DMS153 treated with DMSO at 0.1 percent for 48 hours (cell line): ENCODE measurements at regions not wholly inside any gene's neighbourhood (a gene's known extent, or its start where the extent isn't known, plus 50 kb on each side); places are given as distances from the start of the nearest gene placed in this dataset.

Experiments
- DNase-seq: peaks from one replicate; lab custom pipeline; 2025; ENCODE audit not compliant: unreplicated experiment; lab: John Stamatoyannopoulos, UW

DNA sequence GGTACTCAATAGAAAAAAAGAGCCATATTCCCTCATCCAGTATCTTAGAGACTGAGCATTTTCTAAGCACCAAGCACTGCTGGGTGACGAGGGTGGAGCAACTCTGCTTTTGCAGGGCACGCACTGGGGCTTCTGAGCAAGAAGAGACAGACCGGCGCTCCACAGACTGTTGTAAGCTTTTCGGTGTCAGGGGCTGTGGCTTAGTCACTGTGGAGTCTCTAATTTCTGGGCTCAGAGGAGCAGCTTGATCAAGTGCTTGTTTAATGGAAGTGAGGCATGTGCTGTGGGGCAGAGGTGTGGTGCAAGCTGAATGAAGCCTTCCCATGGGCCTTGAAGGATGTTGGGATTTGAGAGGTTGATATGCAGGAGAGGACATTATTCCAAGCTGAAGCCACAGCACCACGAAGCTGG is 227.1 kb downstream of the MYCN start:
- DNase-seq = no peak

DNA sequence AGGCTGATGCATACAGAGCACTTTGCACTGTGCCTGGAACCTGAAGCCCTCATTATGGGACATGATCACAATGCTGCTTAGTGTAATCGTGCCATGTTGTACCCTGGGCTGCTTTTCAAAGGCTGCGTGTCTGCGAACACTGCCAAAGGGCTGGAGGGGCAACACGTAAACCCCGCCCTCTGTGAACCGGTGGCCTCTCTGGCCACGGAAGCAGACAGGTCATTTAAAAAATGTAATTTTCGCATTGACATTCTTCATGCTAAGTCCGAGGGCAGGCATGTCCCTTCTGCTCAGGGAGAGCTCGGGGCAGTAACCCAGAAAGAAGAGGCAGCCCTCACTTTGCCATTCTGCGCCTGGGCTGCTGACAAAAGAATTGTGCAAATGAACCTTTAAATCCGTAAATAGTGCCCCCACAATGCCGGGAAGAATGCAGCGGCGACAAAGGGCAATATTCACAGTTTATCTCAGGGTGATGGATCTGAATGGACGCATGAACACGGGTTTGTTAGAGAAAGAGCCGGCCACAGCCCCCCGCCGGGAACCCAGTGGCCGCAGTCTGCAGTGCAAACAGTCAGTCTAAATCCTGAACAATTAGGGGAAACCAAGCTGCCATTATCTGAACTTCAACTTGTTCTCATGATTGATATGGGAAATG is 226.1 kb downstream of the MYCN start:
- no peak for DNase-seq

DNA sequence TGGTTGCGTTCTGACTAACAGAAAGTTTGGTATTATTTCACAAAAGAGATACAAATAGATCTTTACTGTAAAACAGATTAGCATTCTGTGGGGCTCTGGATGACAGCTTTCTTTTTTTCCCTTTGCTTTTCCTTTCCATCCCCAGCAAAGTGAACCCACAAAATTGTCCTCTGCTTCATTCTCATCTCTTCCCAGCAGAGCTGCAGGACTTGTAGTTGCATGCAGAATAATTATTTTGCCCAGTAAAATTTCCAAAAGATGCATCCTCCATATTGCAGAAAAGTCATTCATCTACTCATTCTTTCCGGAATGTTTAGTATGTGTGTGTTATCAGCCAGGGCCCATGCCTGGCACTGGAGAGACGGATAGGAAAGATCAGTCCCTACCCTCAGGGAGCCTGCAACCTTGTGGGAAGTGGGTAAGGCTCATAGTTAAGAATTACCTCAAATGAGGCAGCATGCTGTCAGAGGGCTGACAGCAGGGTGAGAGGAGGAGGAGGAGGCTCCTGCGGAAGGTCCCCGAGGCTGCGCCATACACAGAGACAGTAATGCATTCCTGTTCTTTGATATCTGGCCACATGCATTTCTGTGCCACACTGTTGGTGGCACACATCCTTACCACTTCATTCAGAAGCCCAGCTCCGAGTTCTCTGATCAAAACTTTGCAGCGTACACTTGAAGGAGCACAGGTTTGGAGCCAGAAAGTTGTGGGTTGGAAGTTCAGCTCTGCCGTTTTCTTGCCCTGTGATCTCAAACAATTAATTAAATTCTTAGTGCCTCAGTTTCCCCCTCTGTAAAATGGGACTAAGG is 225.4 kb downstream of the MYCN start:
- DNase-seq = no peak

DNA sequence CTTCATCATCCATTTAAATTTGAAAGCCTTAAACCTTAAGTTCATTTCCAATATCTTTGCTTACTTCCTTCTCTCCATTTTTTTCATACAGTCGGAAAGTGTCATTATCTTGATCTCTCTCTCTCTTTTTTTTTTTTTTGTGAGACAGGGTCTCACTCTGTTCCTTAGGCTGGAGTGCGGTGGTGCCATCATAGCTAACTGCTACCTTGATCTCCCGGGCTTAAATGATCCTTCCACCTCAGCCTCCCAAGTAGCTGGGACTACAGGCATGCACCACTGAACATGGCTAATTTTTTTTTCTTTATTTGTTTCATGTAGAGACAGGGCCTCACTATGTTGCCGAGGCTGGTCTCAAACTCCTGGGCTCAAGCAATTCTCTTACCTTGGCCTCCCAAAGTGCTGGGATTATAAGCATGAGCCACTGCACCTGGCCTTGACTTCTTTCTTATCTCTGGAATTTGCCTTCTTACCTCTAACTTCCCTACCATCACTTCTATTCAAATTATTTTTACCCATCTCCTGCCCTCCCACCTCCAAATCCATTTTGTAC is 222.2 kb downstream of the MYCN start:
- DNase-seq = no peak

DNA sequence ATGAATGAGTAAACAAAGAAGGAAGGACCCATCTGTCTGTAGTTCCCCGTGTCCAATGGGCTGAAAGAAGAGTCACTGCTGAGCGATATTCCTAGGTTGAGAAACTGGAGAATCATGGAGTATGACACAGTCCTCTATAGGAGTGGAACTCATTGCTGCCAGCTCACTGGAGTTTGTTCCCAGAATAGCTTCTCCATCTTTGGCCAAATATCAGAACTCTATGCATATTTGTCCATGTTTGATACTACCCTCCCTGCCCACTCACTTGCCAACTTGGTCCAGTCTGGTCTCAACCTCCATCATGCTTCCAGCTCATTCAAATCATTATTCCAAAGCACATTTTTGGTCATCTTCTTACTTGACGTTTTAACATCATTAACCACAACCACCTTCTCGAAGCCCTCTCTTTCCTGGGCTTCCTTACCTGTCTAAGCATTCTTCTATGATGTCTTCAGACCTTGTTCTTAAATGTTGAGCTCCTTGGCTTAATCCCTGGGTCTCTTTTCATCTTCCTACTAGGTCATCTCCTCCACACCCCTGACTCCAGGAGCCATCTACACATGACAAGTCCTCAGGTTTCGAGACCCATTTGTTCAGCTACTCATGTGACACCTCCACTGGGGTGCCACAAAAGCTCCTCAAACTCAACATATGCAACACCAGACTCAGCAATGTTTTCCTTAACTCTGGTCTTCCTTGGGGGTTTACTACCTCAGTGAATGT is 221.6 kb downstream of the MYCN start:
- DNase-seq = no peak

DNA sequence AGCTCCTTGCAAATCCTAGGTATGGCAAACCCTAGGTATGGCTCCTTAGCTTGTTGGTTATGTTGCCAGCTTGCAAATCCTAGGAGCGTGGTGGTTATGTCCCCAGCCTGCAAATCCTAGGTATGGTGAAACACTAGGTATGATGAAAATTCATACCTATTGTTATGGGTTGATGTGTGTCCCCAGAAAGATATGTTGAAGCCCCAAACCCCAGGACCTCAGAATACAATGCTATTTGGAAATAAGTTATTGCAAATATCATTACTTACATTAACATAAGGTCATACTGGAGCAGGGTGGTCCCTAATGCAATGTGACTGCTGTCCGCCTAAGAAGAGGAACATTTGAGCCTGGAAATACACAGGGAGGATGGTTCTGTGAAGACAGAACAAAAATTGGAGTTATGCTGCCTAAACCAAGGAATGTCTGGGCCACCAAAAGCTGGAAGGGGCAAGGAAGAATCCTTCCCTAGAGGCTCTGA is 220.8 kb downstream of the MYCN start:
- no peak for DNase-seq

DNA sequence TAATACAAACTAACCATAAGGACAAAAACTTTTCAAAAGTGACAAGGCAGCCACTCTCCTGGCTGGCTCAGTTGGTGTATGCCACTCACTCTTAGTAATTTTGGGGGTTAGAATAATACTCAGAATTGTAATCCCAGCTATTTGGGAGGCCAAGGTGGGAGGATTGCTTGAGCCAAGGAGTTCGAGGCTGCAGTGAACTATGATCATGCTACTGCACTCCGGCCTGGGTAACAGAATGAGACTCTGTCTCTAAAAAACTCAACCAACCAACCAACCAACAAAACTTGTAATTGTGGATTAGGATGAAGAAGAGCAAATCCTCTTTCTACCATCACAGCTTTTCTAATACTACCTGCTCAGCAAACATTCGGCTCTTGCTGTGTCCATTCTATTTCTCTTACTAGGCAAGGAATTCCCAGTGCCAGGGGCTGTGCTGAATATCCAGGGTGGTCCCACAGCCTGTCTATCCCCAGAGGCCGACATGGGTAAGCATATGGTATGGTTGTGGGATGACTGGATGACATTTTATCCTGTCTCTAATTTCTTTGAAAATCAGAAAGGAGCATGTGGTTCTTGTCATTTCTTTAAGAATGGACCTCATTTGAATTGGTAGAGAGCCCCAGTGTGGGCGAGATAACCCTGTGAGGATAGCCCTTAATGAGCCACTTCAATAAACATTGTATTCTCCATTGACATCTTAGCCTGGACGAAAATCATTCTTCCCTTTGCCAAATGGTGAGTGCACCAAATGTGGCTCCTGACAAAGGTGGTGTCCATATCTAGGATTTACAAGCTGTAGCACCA is 220.1 kb downstream of the MYCN start:
- DNase-seq = no peak

DNA sequence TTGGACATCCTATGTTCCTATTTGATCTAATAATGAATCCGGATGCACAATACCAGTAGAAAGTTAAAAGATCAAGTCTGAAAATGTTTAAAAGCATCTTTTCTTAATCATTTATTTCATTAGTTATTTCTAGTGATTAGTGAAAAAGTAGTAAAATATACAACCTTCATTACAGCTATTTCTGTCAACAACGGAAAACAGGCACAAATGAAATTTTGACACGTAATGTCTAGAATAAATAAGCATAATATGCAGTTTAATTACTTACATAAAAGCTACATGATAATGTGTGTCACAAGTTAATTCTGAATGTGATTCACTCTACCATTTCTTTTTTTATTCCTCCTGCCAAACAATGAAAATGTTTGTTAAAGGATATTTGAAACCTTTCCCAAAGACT is 216.1 kb downstream of the MYCN start:
- no peak for DNase-seq

DNA sequence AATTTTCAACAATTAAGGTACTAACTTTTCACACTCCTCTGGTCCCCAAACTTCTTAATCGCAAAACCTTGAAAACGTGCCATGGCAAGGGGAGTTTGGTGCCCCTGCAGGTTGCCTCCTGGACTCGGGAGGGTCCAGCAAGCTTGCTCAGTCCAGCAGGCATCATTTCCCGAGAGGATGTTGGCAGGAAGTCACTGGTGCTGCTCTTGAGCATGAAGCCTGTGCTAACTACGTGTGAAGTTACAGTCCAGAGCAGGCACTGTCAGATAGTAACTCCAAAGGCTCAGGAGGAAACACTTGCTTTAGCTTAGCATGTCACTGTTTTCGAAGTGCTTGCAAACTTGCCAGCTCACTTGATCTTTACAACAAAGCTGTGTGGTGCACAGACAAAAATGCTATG is 215.4 kb downstream of the MYCN start:
- DNase-seq = no peak

DNA sequence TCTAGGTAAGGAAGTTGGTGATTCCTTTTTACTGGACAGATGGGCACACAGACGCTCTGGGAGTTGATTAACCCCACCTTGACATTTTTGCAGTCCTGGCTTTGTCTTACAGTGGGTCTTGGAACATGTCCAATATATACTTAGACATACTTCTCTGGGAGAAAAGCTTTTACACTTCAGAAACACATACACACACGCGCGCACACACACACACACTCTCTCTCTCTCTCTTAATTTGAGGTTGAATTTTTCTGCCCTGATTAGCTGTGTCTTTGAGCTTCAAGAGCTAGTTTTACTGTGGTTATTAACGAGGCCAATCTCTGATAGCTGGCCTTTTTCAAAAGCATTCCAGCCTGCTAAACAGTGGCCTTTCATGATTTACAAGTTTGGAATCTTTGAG is 215.0 kb downstream of the MYCN start:
- no peak for DNase-seq

DNA sequence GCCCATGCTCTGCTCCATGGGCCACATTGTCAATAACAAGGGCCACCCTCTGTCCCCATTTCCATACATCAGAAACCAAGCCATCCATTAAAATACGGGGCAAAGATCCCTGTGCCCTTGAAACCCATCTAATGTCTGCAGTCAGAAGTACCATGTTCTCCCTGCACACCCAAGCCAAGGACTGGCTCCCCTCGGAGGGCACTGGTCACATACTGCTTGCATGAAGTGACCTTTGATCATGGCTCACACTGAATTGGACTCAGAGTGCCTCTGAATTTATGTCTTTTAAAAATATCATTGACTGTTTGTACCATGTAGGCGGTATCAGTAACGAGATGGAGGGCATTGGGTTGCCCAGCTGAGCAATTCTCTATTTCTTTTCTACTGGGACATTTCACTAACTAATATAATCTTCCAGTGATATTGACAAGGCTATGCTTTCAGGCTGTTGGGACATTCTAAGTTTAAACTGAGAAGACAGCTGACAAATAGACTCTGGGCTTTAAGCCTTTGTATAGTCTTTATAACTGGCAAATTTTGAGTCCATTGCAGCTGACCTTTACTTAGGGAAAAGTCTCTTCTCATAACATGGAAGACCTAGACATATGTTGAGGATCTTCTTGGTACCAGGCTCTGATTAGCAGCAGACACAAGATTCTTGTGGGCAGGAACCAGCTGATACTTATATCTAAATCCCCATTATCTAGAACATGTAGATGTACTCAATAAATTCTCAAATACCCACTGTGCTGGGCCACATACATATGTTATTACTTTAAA is 214.3 kb downstream of the MYCN start:
- no peak for DNase-seq

DNA sequence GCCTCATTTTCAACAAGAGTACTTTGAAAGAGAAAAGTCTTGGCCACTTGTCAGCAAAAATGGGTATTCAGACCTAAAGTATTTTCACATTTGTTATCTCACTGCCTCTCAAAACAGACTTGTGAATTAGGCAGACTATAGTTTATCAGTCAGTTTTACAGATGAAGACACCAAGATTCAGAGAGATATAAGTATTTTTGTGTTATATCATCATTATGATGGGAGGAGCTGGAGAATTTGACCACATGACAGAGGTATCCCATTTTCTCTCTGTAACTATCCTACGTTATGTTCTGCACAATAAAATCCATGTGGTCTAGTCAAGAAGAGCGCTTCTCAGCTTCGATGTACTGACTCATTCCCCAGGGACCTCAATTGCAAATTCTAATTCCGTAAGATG is 213.7 kb downstream of the MYCN start:
- DNase-seq = no peak

DNA sequence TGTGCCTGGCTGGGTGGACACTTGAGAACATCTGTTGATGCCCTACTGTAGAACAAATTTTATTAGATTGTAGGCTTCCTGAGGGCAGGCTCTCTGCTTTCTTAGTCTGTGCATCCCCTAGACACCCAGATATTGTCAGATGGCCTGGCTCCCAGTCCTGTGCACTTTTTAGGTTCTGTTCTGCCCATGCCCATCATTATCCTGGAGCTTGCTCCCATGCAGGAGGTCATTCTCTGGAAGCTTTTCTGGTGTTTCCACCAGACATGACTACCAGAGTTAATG is 213.3 kb downstream of the MYCN start:
- DNase-seq = no peak

DNA sequence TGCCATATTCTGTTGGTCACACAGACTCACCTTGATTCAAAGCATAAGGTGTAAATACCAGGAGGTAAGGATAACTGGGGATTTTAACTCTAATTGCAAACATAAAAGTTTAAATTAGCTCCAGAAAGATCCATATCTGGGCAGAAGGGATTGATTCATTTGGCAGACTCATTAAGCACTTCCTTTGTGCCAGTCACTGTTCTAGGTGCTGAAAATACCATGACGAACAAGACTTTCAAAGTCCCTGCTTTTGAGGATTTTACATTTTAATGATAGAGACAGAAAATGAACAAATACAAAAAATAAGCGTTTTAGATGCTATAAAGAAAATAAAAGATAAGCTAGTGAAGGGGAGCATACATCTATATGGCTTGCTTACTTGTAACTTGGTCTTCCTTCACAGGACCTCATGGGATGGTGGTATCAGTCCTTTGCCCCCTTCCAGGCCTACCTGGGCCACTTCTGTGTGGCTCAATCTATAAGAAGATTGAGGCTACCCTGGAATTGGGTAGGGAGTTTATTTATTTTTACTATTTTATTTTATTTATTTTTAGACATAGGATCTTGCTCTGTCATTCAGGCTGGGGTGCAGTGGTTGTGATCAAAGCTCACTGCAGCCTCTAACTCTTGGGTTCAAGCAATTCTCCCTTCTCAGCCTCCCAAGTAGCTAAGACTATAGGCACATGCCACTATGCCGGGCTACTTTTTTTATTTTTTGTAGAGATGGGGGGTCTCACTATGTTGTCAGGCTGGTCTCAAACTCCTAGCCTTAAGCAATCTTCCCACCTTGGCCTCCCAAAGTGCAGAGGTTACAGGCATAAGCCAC is 212.8 kb downstream of the MYCN start:
- DNase-seq = no peak

DNA sequence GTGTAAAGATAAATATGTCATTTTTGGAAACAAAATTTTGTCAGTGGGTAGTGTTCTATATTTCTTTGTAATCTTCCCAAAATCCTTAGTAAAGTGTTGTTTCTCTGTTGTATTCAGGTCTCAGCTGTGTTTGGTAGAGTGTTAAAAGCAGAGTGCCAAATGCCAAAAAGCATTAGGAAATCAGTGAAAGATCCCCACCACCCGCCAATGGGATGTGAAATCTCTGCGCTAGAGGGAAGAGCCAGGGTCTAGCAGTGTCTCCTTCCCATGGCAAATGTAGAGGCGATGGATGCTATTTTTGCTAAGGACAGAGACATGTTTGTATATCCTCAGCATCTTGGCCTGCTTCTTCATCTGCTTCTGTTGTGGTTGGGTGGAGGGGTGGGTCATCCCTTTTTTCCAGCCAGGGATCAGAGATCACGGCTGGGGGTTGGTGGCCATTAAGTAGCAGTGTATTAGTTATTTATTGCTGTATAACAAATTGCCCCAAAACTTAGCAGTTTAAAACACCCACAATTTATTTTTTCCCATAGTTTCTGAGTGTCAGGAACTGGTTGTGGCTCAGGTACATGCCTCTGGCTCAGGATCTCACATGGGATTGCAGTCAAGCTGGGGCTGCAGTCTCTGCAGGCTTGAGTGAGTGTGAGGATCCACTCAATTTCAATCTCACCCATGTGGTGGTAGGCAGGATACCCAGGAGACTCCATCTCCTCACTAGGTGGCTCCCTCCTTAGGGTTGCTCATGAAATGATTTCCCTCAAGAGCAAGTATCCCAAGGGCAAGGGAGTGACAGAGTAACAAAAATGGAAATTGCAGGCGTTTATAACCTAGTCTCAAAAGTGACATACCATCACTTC is 211.9 kb downstream of the MYCN start:
- no peak for DNase-seq

DNA sequence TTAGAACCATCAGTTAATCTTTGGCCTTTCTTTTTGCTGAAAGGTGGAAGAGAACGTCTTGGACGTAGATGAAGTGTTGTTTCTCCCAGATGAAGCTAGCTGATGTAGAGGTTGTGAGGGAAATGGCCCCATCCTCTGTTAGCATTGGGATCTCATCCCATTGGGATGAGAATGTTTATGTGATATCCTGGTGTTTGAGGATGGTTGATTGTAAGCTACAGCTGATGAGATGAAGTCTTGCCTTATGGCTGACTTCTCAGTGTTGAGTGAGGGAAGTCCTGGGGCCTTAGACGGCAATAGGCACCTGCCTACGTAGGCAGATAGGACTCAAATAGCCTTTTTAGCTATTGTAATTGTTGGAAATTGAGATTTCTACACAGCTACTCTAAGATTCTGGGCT is 211.3 kb downstream of the MYCN start:
- DNase-seq = no peak

DNA sequence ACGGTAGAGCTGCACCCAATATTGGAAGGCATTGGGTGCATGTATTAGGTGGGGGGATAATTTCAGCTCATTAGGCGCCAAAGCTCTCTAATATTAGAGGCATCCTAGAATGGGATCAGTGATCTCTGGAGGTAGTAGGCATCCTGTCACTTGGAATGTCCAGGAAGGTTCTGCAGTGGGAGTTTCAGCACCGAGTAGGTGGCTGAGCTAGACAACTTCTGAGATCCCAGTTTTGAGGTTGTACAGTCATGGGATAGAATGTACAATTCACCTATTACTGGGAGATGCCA is 210.9 kb downstream of the MYCN start:
- no peak for DNase-seq

DNA sequence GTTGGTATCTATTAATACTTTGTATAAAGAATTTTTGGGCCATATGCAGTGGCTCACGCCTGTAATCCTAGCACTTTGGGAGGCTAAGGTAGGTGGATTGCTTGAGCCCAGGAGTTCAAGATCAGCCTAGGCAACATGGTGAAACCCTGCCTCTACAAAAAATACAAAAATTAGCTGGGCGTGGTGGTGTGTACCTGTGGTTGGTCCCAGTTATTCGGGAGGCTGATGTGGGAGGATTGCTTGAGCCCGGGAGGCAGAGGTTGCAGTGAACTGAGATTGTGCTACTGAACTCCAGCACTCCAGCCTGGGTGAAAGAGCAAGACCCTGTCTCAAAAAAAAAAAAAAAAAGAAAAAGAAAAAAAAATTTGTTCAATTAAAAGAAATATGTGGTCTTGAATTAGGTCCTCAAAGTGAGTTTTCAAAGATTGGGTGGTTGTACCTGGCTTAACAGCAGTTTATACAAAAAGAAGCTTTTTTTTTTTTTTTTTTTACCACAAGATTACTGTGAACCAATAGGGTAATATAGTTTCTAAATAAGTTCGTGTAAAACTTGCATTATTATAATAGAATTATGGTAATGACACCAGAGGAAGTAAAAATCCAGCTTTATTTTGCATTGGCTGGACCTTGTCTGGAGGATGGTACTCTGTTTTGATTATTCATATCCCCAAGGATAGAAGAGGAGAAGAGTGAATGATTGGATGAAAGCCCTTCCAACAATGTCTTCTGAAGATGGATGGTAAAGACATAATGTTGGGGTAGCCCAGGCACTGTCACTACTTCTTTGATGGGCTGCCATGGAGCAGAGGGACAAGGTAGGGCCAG is 210.3 kb downstream of the MYCN start:
- no peak for DNase-seq
